H7 (cell line): ENCODE measurements at regions not wholly inside any gene's neighbourhood (a gene's known extent, or its start where the extent isn't known, plus 50 kb on each side); places are given as distances from the start of the nearest gene placed in this dataset.

Experiments used
- DNase-seq: peaks from one replicate; pipeline ENCODE4 v3.0.0; 2012
- H3K27me3 ChIP-seq: 2 replicates; pipeline ENCODE4 v1.6.0; 2011; ENCODE audit warnings: mild to moderate bottlenecking, low read length; ENCODE audit not compliant: control insufficient read depth, insufficient read depth
- H3K36me3 ChIP-seq: replicated peaks from 2 replicates; pipeline ENCODE4 v1.5.1; 2011; ENCODE audit warnings: low read length; ENCODE audit not compliant: control insufficient read depth, insufficient read depth
- H3K4me3 ChIP-seq: 2 replicates; pipeline ENCODE4 v1.5.1; 2011; ENCODE audit warnings: low read depth, mild to moderate bottlenecking, control low read depth, low read length, moderate library complexity; ENCODE audit not compliant: insufficient read depth

- no peaks in the 10 kb centered on the region for H3K36me3 ChIP-seq
- DNase-seq = no peak
Measured at GRCh38 chr2:181822097-181822496, 69.4 kb upstream of the ITPRID2 start.

GRCh38 chr2:181823405-181823804 is 68.1 kb upstream of the ITPRID2 start:
- DNase-seq = no peak
- no peaks in the 10 kb centered on the region for H3K36me3 ChIP-seq
- no peaks in the 10 kb centered on the region for H3K27me3 ChIP-seq
- H3K4me3 ChIP-seq = no peak overlapping the region

More at GRCh38 chr2:181822097-181822496, 69.4 kb upstream of the ITPRID2 start:
- no peaks in the 10 kb centered on the region for H3K27me3 ChIP-seq
- no peak overlapping the region for H3K4me3 ChIP-seq

- Histone ChIP-seq H3K4me3 (no peak overlapping the region), H3K36me3 (no peaks in the 10 kb centered on the region), H3K27me3 (no peaks in the 10 kb centered on the region)
- no peak for DNase-seq
Measured at GRCh38 chr2:181828122-181828705, 63.3 kb upstream of the ITPRID2 start.

- DNase-seq = no peak
Measured at GRCh38 chr2:181829230-181829629, 62.3 kb upstream of the ITPRID2 start.

GRCh38 chr2:181832015-181832414 is 59.5 kb upstream of the ITPRID2 start:
- DNase-seq = no peak
- H3K36me3 ChIP-seq = no peaks in the 10 kb centered on the region
- no peaks in the 10 kb centered on the region for H3K27me3 ChIP-seq
- no peak overlapping the region for H3K4me3 ChIP-seq

More at GRCh38 chr2:181829230-181829629, 62.3 kb upstream of the ITPRID2 start:
- no peaks in the 10 kb centered on the region for H3K27me3 ChIP-seq
- H3K36me3 ChIP-seq = no peaks in the 10 kb centered on the region
- H3K4me3 ChIP-seq = no peak overlapping the region

GRCh38 chr2:181836583-181836982 is 54.9 kb upstream of the ITPRID2 start:
- H3K4me3 ChIP-seq = no peak overlapping the region
- DNase-seq = no peak
- no peaks in the 10 kb centered on the region for H3K27me3 ChIP-seq
- H3K36me3 ChIP-seq = no peaks in the 10 kb centered on the region

- H3K27me3 ChIP-seq = no peaks in the 10 kb centered on the region
- H3K36me3 ChIP-seq = no peaks in the 10 kb centered on the region
- no peak overlapping the region for H3K4me3 ChIP-seq
- no peak for DNase-seq
Measured at GRCh38 chr2:181837563-181837962, 54.0 kb upstream of the ITPRID2 start.

GRCh38 chr2:181839811-181840210 is 51.7 kb upstream of the ITPRID2 start:
- H3K36me3 ChIP-seq = no peaks in the 10 kb centered on the region
- DNase-seq = no peak
- no peak overlapping the region for H3K4me3 ChIP-seq
- no peaks in the 10 kb centered on the region for H3K27me3 ChIP-seq

GRCh38 chr2:181841079-181841478 is 50.5 kb upstream of the ITPRID2 start:
- DNase-seq = no peak
- Histone ChIP-seq H3K4me3 (no peak overlapping the region), H3K27me3 (no peaks in the 10 kb centered on the region), H3K36me3 (no peaks in the 10 kb centered on the region)
